DOHH2 (cell line): ENCODE measurements at regions not wholly inside any gene's neighbourhood (a gene's known extent, or its start where the extent isn't known, plus 50 kb on each side); places are given as distances from the start of the nearest gene placed in this dataset.

Experiments
- EZH2phosphoT487 ChIP-seq: fragments of 200-600 bp; sonication (generic); IDR thresholded peaks from 2 replicates; pipeline ENCODE4 v1.6.1; 2017; ENCODE audit warnings: borderline replicate concordance, mild to moderate bottlenecking, antibody characterized with exemption, low read length, moderate library complexity, mixed read lengths
- TF ChIP-seq, protein P1 (sequence below): fragments of 200-600 bp; sonication (generic); IDR thresholded peaks from one replicate; pipeline ENCODE4 v1.5.1; 2014; ENCODE audit warnings: antibody characterized with exemption, mild to moderate bottlenecking, low read depth, low read length; ENCODE audit not compliant: poor library complexity, severe bottlenecking

DNA sequence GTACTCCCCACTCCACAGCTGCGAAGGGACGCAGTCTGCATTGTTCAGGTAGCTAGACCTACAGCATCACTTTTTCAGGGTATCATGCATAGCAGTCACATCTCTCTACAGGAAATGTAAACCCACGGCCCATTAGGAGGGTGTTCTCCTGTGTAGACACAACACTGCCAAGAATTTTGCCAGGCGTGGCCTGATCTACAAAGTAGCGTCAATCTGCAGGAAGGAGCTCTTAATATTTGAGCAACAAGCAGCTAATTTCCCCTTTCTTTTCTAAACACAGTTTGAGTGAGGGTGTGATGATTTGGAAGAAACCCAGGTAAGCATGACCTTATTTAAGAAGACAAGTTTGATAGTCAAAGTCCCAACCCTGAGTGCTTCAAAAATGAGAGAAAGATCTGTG lies 419.0 kb downstream of the GADD45G start:
- TF ChIP-seq, protein P1, sequence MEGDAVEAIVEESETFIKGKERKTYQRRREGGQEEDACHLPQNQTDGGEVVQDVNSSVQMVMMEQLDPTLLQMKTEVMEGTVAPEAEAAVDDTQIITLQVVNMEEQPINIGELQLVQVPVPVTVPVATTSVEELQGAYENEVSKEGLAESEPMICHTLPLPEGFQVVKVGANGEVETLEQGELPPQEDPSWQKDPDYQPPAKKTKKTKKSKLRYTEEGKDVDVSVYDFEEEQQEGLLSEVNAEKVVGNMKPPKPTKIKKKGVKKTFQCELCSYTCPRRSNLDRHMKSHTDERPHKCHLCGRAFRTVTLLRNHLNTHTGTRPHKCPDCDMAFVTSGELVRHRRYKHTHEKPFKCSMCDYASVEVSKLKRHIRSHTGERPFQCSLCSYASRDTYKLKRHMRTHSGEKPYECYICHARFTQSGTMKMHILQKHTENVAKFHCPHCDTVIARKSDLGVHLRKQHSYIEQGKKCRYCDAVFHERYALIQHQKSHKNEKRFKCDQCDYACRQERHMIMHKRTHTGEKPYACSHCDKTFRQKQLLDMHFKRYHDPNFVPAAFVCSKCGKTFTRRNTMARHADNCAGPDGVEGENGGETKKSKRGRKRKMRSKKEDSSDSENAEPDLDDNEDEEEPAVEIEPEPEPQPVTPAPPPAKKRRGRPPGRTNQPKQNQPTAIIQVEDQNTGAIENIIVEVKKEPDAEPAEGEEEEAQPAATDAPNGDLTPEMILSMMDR: no peak
- TF ChIP-seq EZH2phosphoT487: no peak
